Mesodermal cell (in vitro differentiated cells): ENCODE measurements at regions not wholly inside any gene's neighbourhood (a gene's known extent, or its start where the extent isn't known, plus 50 kb on each side); places are given as distances from the start of the nearest gene placed in this dataset.

Experiments
- H3K27ac ChIP-seq: 2 replicates; pipeline ENCODE4 v1.7.0; 2013; ENCODE audit warnings: mild to moderate bottlenecking, low read depth, low read length, moderate library complexity; ENCODE audit not compliant: severe bottlenecking
- H3K36me3 ChIP-seq: 2 replicates; pipeline ENCODE4 v1.7.1; 2013; ENCODE audit warnings: mild to moderate bottlenecking, low read length, moderate library complexity; ENCODE audit not compliant: control insufficient read depth, insufficient read depth
- H3K4me1 ChIP-seq: one replicate; pipeline ENCODE4 v1.7.1; 2013; ENCODE audit warnings: mild to moderate bottlenecking, low read length; ENCODE audit not compliant: insufficient read depth, control insufficient read depth, poor library complexity, severe bottlenecking
- H3K4me3 ChIP-seq: 2 replicates; pipeline ENCODE4 v1.7.0; 2013; ENCODE audit warnings: low read length, control low read depth, mild to moderate bottlenecking; ENCODE audit not compliant: insufficient read depth, poor library complexity, severe bottlenecking; ENCODE audit errors: extremely low read depth
- H3K9me3 ChIP-seq: 2 replicates; pipeline ENCODE4 v1.7.1; 2013; ENCODE audit warnings: mild to moderate bottlenecking, low read length, moderate library complexity; ENCODE audit not compliant: control insufficient read depth
- WGBS, 2 experiments: methylation state at CpG; one replicate each; pipeline ENCODE4 v1.1.5; 2013; ENCODE audit warnings: missing lambda C conversion rate in 2 of 2; ENCODE audit not compliant: insufficient coverage in 2 of 2; 5-methylcytosine and 5-hydroxymethylcytosine counted together

- WGBS, 2 experiments, result 85 to 100% methylated on average over 2 to 3 of the region's 10 CpGs
- no peak overlapping the region for H3K4me3 ChIP-seq
- H3K9me3 ChIP-seq, result no peaks in the 10 kb centered on the region
- no peaks in the 10 kb centered on the region for H3K4me1 ChIP-seq
- no peaks in the 10 kb centered on the region for H3K36me3 ChIP-seq
- no peak overlapping the region for H3K27ac ChIP-seq
Observed at GRCh38 chr16:9409560-9410493, 318.4 kb downstream of the HAPSTR1 start.

DNA sequence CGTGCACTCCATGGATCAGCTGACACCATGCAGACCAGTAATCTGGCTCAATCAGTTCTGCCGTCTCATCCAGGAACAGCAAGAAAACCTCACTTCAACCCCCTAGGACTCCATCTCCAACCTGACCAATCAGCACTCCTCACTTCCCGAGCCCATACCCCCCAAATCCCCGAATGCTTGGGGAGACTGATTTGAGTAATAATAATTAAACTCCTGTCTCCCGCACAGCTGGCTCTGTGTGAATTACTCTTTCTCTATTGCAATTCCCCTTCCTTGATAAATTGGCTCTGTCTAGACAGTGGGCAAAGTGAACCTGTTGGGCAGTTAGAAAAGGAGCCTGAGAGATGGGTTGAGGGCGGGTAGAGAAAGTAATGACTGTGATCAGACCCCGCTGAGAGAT, 320.0 kb downstream of the HAPSTR1 start:
- H3K4me1 ChIP-seq, result no peaks in the 10 kb centered on the region
- no peak overlapping the region for H3K27ac ChIP-seq
- H3K9me3 ChIP-seq, result no peaks in the 10 kb centered on the region
- H3K4me3 ChIP-seq, result no peak overlapping the region
- no peaks in the 10 kb centered on the region for H3K36me3 ChIP-seq
- 75 to 82% methylated on average over 3 of the region's 7 CpGs for WGBS, 2 experiments

DNA sequence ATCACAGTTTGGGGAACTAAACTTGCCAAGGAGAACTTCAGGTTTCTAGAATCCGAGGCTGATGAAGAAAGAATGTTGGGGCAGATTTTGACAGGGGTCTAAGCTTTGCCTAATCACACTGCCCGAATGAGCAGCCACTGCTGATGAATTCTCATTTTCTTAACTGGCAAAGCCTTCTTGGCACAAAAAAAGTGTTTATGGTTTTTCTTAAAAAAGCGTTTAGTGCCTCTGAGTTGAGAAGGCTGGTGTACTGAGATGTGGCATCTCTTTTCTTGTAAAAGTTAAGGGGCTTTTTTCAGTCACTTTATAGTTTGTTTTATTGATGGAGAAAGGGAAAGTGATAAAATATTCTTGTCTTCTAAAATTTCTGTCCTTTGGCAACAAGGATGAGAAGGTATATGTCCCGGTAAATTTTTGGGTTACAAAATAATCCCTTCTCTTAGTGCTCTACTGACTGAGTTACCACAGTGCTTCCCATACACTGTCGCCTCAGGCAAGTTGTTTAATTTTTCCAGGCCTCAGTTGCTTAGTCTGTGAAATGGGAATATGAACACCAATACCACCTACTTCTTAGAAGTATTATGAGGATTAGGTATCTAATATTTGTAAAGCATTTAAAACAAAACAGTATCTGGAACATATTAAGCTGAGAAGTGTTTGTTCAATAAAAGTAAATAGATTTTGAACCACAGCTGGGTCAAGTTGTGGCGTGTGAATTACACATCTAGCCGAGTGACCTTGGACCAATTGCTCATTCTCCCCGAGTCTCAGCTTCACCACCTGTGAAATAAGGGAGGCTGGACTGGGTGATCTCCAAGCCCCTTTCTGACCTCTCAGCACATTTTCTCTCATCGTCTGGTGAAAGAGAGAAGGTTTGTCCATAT, 320.8 kb downstream of the HAPSTR1 start:
- no peaks in the 10 kb centered on the region for H3K36me3 ChIP-seq
- H3K27ac ChIP-seq, result no peak overlapping the region
- H3K9me3 ChIP-seq, result peaks cover 6% of the 10 kb centered on the region
- WGBS, 2 experiments, result 82 to 94% methylated on average over 5 to 7 of the region's 9 CpGs
- H3K4me1 ChIP-seq, result no peaks in the 10 kb centered on the region
- H3K4me3 ChIP-seq, result no peak overlapping the region

DNA sequence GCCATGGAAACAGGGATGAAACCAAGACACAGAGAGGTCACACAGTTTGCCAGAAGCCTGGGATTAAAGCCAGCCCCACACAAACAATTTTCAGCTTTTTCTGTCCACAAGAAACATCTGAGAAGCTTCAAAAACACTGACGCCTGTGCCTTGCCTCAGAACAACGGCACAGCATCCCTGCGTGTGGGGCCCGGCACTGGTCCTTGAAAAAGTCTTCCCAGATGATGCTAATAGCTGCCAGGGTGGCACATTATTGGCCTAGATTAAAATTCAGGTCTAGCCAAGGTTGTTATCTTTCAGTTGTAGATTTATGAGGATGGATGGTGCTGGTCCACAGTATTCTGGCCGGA, 321.4 kb downstream of the HAPSTR1 start:
- Histone ChIP-seq H3K27ac (no peak overlapping the region), H3K4me1 (no peaks in the 10 kb centered on the region), H3K36me3 (no peaks in the 10 kb centered on the region), H3K4me3 (no peak overlapping the region), H3K9me3 (peaks cover 6% of the 10 kb centered on the region)
- WGBS, 2 experiments, result 78 to 79% methylated on average over 4 of the region's 5 CpGs

DNA sequence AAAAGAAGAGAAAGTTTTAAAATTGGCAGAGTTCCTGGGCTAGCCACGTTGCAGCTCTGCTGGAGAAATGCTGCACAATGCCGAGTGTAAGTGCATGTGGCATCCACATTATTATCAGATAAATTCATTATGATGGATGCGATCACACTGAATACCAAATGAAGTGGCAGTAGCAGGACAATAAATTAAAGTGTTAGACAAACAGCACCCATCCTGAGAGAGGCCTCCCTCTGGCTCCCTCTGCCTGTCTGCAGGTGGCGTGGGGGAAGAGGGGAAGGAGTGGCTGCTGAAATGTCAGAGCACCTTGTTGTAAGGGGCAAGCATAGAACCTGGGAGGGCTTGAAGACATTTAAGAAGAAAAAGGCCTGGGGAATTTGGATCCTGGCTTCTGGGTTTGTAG, 324.1 kb downstream of the HAPSTR1 start:
- WGBS, 2 experiments, result no CpG with 5 or more reads among the region's 4 CpGs
- no peak overlapping the region for H3K27ac ChIP-seq
- H3K4me1 ChIP-seq, result no peaks in the 10 kb centered on the region
- H3K36me3 ChIP-seq, result no peaks in the 10 kb centered on the region
- peaks cover 6% of the 10 kb centered on the region for H3K9me3 ChIP-seq
- no peak overlapping the region for H3K4me3 ChIP-seq

GRCh38 chr16:9417898-9418297, 326.5 kb downstream of the HAPSTR1 start:
- Histone ChIP-seq H3K9me3 (peaks cover 6% of the 10 kb centered on the region), H3K4me1 (no peaks in the 10 kb centered on the region), H3K4me3 (no peak overlapping the region), H3K27ac (no peak overlapping the region), H3K36me3 (no peaks in the 10 kb centered on the region)
- 100% methylated on average over 1 of the region's 2 CpGs; no CpG with 5 or more reads in 1 of the 2 experiments for WGBS, 2 experiments

GRCh38 chr16:9419161-9419560, 327.7 kb downstream of the HAPSTR1 start:
- WGBS, 2 experiments, result 90 to 100% methylated on average over 1 to 3 of the region's 3 CpGs
- H3K4me1 ChIP-seq, result no peaks in the 10 kb centered on the region
- H3K4me3 ChIP-seq, result no peak overlapping the region
- H3K36me3 ChIP-seq, result no peaks in the 10 kb centered on the region
- peaks cover 6% of the 10 kb centered on the region for H3K9me3 ChIP-seq
- no peak overlapping the region for H3K27ac ChIP-seq

DNA sequence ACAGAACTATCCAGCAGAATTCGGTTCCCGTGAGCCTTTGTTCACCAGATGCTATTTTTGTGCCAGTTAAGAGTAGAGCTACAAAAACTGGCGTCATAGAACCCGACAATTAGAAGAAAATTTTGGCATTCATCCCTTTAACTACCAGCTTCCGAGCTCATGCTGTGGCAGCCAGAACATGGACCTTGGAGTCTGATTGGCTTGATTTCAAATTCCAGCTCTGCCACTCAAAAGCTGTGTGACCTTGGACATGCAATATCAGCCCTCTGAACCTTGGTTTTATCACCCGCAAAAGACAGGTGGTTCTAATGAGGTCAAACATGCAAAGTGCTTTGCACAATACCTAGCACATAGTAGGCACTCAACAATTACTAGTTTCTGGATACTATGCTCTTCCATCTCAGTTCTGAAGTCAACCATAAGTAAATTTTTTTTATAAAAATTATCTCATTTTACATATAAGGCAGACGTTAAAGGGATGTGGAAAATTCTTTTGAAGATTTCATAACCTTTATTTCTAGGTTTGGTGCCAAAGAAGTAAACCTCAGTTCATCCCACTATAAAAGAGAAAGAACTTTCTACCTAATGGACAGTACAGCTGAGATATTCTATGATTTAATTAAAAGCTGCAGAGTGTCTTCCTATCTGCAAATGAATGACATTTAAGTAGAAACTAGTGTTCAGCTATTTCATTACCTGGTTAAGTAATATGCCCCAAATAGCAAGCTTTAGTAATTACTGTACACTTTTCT, 331.5 kb downstream of the HAPSTR1 start:
- H3K4me3 ChIP-seq, result no peak overlapping the region
- no peak overlapping the region for H3K27ac ChIP-seq
- no peaks in the 10 kb centered on the region for H3K9me3 ChIP-seq
- H3K36me3 ChIP-seq, result no peaks in the 10 kb centered on the region
- no peaks in the 10 kb centered on the region for H3K4me1 ChIP-seq
- WGBS, 2 experiments, result 90 to 95% methylated on average over 6 of the region's 7 CpGs

GRCh38 chr16:9425236-9425635, 333.8 kb downstream of the HAPSTR1 start:
- no peaks in the 10 kb centered on the region for H3K9me3 ChIP-seq
- no peaks in the 10 kb centered on the region for H3K4me1 ChIP-seq
- H3K27ac ChIP-seq, result no peak overlapping the region
- no peaks in the 10 kb centered on the region for H3K36me3 ChIP-seq
- no peak overlapping the region for H3K4me3 ChIP-seq
- 80 to 88% methylated on average over 1 of the region's 3 CpGs for WGBS, 2 experiments

- Histone ChIP-seq H3K36me3 (no peaks in the 10 kb centered on the region), H3K27ac (no peak overlapping the region), H3K9me3 (no peaks in the 10 kb centered on the region), H3K4me3 (no peak overlapping the region), H3K4me1 (no peaks in the 10 kb centered on the region)
- 77 to 96% methylated on average over 3 of the region's 7 CpGs for WGBS, 2 experiments
Observed at GRCh38 chr16:9428355-9429005, 337.0 kb downstream of the HAPSTR1 start.
